OCI-LY3 (cell line): ENCODE measurements at regions not wholly inside any gene's neighbourhood (a gene's known extent, or its start where the extent isn't known, plus 50 kb on each side); places are given as distances from the start of the nearest gene placed in this dataset.
A peak's percentile ranks its signal among the peaks of the same experiment; 100 is the strongest.

Source experiments
- H2AFZ ChIP-seq: fragments of 200-600, 300-600 bp; shearing (Covaris generic); 2 replicates; pipeline ENCODE4 v1.6.0; 2014; ENCODE audit warnings: antibody characterized with exemption, low read depth, low read length
- H3K27ac ChIP-seq: fragments of 200-600, 300-600 bp; sonication (generic); 2 replicates; pipeline ENCODE4 v1.5.1; 2014; ENCODE audit warnings: mild to moderate bottlenecking, low read length, moderate library complexity, mixed read lengths
- H3K27me3 ChIP-seq: fragments of 200-600, 300-600 bp; sonication (generic); 2 replicates; pipeline ENCODE4 v1.6.1; 2014; ENCODE audit warnings: low read depth, low read length, mixed read lengths
- H3K36me3 ChIP-seq: fragments of 200-600, 300-600 bp; sonication (generic); replicated peaks from 2 replicates; pipeline ENCODE3; 2014; ENCODE audit warnings: low read depth, low read length, mixed read lengths
- H3K4me1 ChIP-seq: fragments of 300-600, 200-600 bp; sonication (generic); 2 replicates; pipeline ENCODE4 v1.6.1; 2014; ENCODE audit warnings: low read length, mixed read lengths
- H3K4me2 ChIP-seq: fragments of 200-600, 300-600 bp; sonication (generic); 2 replicates; pipeline ENCODE4 v1.6.1; 2014; ENCODE audit warnings: low read length, mixed read lengths
- H3K4me3 ChIP-seq: fragments of 300-600, 200-600 bp; sonication (generic); 2 replicates; pipeline ENCODE4 v1.5.1; 2014; ENCODE audit warnings: antibody characterized with exemption, mild to moderate bottlenecking, low read length, moderate library complexity
- H3K79me2 ChIP-seq: fragments of 300-600, 200-600 bp; shearing (Covaris generic); 2 replicates; pipeline ENCODE4 v1.6.1; 2014; ENCODE audit warnings: mild to moderate bottlenecking, low read length, mixed read lengths
- H3K9ac ChIP-seq: fragments of 300-600, 200-600 bp; shearing (Covaris generic); 2 replicates; pipeline ENCODE4 v1.6.0; 2014; ENCODE audit warnings: mild to moderate bottlenecking, low read length, moderate library complexity
- H3K9me3 ChIP-seq: fragments of 200-600, 300-600 bp; shearing (Covaris generic); 2 replicates; pipeline ENCODE4 v1.6.1; 2014; ENCODE audit warnings: low read length, mixed read lengths; ENCODE audit not compliant: insufficient read depth
- H4K20me1 ChIP-seq: fragments of 200-600, 300-600 bp; sonication (generic); 2 replicates; pipeline ENCODE4 v1.6.1; 2016; ENCODE audit warnings: low read length, mixed read lengths; ENCODE audit not compliant: insufficient read depth
- CTCF ChIP-seq: fragments of 200-600, 300-600 bp; sonication (generic); IDR thresholded peaks from 2 replicates; pipeline ENCODE4 v1.5.1; 2014; ENCODE audit warnings: antibody characterized with exemption, low read length, low read depth
- EZH2phosphoT487 ChIP-seq: fragments of 200-600 bp; shearing (Covaris generic); IDR thresholded peaks from 2 replicates; pipeline ENCODE4 v1.6.1; 2018; ENCODE audit warnings: antibody characterized with exemption, mixed run types, low read depth

DNA sequence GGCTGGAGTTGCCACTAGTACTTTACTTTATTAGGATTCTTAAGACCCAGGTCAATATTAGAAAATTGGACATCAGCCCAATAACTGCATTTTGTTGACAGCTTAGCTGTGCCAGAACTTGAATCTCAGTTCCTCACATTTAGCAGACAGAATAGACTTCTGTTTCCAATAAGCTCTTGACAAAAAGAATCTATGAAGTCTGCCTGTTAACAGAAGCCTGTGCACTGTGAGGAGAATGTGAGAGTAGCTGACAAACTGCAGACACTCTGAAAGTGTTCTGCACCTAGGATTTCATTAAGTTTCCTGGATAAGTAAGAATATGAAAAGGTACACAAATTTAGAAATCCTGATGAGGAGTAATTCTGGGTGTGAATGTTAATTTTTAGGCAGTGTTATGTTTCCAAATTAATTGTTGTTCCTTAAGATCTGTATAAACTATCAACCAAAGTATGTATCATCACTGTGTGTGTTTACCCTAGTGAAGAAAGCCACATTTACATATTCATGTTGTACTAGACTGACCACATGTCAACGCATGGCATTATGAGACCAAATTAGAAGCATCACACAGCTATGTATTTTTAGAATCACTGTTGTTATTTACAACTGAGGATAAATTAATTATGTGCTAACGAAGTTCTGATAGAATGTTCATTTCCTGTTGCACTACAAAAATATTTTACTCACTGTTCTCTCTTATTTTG lies 756.4 kb upstream of the IGFBP7 start:
- no peaks in the 10 kb centered on the region for H3K9me3 ChIP-seq
- peak overlapping the region; percentile 58 for H3K4me2 ChIP-seq
- TF ChIP-seq CTCF, result no peak
- TF ChIP-seq EZH2phosphoT487, result no peak

GRCh38 chr4:57865264-57865663 lies 755.1 kb upstream of the IGFBP7 start:
- Histone ChIP-seq H3K4me2 (peak overlapping the region; percentile 58), H2AFZ (no peak overlapping the region), H3K4me1 (peaks cover 28% of the 10 kb centered on the region), H3K4me3 (peak overlapping the region; percentile 22), H4K20me1 (no peaks in the 10 kb centered on the region), H3K79me2 (no peaks in the 10 kb centered on the region), H3K27ac (peak overlapping the region; percentile 23; the same call in 1 of the 2 replicates), H3K9me3 (no peaks in the 10 kb centered on the region), H3K9ac (no peak overlapping the region), H3K36me3 (no peaks in the 10 kb centered on the region), H3K27me3 (no peaks in the 10 kb centered on the region)
- no peak for TF ChIP-seq EZH2phosphoT487
- TF ChIP-seq CTCF, result no peak

More for the DNA sequence above, 756.4 kb upstream of the IGFBP7 start:
- H3K27ac ChIP-seq, result peak overlapping the region; percentile 12; the same call in 1 of the 2 replicates
- no peak overlapping the region for H3K9ac ChIP-seq
- H3K4me1 ChIP-seq, result peaks cover 28% of the 10 kb centered on the region
- no peaks in the 10 kb centered on the region for H3K79me2 ChIP-seq
- H3K4me3 ChIP-seq, result 0 out of 2 replicates have a peak overlapping the region, but pooled peaks have one; percentile 1
- no peaks in the 10 kb centered on the region for H3K27me3 ChIP-seq
- H2AFZ ChIP-seq, result no peak overlapping the region
- H4K20me1 ChIP-seq, result no peaks in the 10 kb centered on the region
- H3K36me3 ChIP-seq, result no peaks in the 10 kb centered on the region

- no peaks in the 10 kb centered on the region for H3K9me3 ChIP-seq
- no peaks in the 10 kb centered on the region for H3K79me2 ChIP-seq
- no peaks in the 10 kb centered on the region for H3K36me3 ChIP-seq
- peak overlapping the region; percentile 43 for H3K9ac ChIP-seq
- peak overlapping the region; percentile 70 for H3K4me3 ChIP-seq
- H2AFZ ChIP-seq, result peak overlapping the region; percentile 95
- no peaks in the 10 kb centered on the region for H3K27me3 ChIP-seq
- H3K4me2 ChIP-seq, result peak overlapping the region; percentile 82
- no peaks in the 10 kb centered on the region for H4K20me1 ChIP-seq
- H3K4me1 ChIP-seq, result peaks cover 11% of the 10 kb centered on the region
- no peak overlapping the region for H3K27ac ChIP-seq
- no peak for TF ChIP-seq CTCF
- no peak for TF ChIP-seq EZH2phosphoT487
These were observed 744.6 kb upstream of the IGFBP7 start for GRCh38 chr4:57854748-57855147.

DNA sequence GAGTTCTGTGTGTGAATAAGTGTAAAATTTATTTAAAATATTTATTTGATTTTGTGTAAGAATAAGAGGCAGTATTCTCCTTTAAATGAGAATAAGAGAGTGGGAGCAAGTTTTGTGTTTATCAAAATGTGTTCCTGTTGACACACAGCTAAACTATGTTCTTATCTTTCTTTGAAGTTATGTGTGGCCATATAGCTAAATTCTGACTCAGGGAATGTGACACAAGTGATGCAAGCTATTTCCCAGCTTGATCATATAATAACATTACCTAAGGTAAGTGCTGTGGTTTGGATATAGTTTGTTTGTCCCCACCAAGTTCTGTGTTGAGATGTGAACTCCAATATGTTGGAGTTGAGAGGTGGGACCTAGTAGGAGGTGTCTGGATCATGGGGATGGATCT lies 740.0 kb upstream of the IGFBP7 start:
- no peak overlapping the region for H3K27ac ChIP-seq
- H3K79me2 ChIP-seq, result no peaks in the 10 kb centered on the region
- no peaks in the 10 kb centered on the region for H4K20me1 ChIP-seq
- no peaks in the 10 kb centered on the region for H3K36me3 ChIP-seq
- H2AFZ ChIP-seq, result no peak overlapping the region
- H3K9me3 ChIP-seq, result no peaks in the 10 kb centered on the region
- H3K27me3 ChIP-seq, result no peaks in the 10 kb centered on the region
- H3K4me3 ChIP-seq, result no peak overlapping the region
- H3K4me2 ChIP-seq, result no peak overlapping the region
- TF ChIP-seq CTCF (no peak), EZH2phosphoT487 (no peak)
- H3K9ac ChIP-seq, result no peak overlapping the region
- peaks cover 8% of the 10 kb centered on the region for H3K4me1 ChIP-seq
